GM21423 (cell line): ENCODE measurements at regions not wholly inside any gene's neighbourhood (a gene's known extent, or its start where the extent isn't known, plus 50 kb on each side); places are given as distances from the start of the nearest gene placed in this dataset.
"Not testable (repeated sequence)": the region's sequence is repeated elsewhere in the genome, so short reads cannot be mapped to it uniquely, and the experiment has no call there.

Experiments used
- ATAC-seq: cut with Tn5 transposase; IDR thresholded peaks from one replicate; pipeline ENCODE4 v1.9.1; 2021; ENCODE audit warnings: mild to moderate bottlenecking, moderate library complexity; ENCODE audit not compliant: unreplicated experiment

DNA sequence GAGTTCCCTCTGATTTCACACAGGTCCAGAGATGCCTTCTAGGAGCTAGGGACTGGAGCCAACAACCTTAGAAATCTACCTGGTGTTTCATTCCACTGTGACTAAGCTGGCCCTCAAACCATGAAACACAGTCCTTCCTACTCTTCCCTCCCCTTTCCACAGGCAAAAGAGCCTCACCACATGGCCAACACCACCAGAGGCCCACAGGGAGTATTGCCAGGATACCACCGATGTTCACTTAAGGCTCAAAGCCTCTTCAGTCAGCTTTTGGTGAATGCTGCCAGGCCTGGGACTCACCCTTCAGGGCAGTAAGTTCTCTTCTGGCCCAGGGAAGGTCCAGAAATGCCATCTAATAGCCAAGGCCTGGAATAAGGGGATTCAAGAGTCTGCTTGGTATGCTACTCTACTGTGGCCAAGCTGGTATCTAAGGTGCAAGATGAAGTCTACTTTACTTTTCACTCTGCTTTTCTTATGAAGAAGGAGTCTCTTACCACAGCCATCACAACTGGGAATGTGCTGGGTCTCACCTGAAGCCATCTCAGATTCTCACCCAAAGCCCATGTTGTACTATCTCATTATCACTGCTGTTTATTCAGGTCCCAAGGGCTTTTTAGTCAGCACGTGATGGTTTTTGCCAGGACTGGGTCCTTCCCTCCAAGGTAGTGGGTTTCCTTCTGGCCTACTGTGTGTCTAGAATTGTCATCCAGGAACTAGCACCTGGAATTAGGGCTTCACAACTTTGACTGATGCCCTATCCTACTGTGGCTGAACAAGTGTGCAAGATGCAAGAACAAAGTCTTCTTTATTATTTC, 1018.4 kb downstream of the TAF11L14 start:
- ATAC-seq, result no peak

DNA sequence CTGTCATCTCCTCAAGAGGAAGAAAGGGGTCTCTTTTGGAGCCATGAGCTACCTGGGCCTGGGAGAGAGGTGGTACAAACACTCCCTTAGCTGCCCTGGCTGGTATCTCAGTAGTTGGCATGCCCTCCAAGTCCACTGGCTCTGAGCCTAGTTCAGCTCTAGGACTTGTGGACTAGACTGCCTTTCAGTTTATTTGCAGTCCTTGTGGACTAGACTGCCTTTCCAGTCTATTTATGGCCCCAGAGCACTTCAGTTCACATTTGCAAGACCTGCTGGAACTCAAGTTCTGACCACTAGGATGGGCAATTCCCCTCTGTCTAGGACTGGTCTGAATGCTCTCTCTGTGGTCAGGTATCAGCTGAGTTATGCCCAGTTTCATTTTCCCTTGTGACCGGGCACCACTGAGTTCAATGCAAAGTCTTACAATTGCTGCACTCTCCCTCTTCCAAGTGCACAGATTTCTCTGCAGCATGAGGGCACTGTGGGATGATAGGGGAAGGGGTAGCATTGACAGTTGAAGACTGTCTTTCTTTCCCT, 1019.0 kb downstream of the TAF11L14 start:
- ATAC-seq, result peak; percentile 82

DNA sequence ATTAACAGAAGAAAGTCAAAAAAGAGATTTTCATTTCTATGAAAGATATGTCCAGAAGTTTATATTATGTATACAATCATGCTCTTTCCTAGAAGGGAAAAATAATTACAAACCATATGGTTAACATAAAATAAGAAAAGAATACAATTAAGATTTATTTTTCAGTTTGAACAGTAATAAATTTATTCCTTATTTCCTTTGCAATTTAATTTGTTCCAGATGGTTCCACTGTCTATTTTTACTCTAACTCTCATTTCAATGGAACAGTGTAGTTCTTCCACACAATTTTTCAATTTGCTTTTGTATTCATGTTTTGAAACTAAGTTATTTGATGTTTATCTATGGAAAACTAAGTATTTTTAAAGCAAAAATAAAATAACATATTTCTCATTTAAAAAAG, 1026.3 kb downstream of the TAF11L14 start:
- no peak for ATAC-seq

DNA sequence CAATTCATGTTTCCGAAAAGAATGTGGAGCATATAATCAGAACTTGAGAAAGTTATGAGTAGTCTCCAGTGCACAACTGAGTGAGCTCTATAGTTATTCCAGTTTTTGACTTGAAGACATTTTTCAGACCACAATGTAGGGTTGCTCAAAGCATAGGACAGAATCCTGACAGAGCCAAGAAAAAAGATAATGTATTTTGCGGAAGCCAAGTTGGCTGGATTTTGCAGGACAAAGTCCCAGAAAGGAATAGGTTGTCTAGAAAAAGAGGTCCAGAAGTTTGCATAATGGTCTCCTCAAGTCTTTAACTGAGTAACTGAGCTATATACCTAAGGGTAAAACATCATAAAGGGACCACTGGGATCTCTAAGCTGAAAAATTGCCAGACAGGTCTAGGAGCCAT, 1028.0 kb downstream of the TAF11L14 start:
- no peak for ATAC-seq

DNA sequence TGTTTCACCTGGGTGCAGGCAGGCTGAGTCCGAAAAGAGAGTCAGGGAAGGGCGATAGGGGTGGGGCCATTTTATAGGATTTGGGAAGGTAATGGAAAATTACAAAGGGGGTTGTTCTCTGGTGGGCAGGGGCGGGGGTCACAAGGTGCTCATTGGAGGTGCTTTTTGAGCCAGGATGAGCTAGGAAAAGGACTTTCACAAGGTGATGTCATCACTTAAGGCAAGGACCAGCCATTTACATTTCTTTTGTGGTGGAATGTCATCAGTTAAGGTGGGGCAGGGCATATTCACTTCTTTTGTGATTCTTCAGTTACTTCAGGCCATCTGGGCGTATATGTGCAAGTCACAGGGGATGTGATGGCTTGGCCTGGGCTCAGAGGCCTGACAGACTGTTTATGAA, 1040.0 kb downstream of the TAF11L14 start:
- not testable (repeated sequence) for ATAC-seq

DNA sequence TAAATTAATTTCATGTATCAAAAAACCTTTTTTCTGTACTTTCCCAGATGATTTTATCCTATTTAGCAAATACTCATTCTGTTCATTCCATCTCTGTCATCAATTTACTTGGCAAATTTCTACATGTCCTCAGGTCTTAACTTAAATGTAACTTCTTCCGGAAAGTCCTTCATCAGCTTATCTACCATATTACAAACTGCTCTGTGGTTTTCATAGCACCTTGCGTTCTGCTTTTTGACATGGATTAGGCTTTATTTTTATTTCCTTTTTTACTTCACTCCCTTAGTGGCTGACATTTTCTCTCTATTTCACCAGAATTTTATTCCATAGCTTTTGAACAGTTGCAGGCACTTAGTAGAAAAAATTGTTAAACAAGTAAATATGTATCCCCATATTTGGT, 1040.8 kb downstream of the TAF11L14 start:
- no peak for ATAC-seq

DNA sequence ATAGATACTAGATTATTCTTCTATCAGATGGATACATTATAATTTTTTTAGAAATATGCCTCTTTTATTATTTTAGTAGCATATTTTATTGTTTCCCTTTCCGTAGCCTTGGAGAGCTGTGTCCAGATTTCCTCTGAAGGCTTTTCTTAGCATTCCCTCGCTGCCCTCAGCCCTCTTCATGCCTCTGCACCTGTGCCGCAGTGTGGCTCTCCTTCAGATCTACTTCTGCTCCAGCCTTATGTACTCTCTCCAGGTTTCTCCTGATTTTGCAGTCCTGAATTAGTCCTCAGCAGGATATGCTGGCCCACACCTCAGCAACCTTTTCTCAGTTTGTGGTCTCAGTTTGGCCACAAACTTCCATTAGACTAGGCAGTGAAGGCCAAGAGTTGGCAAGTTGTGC, 1052.0 kb downstream of the TAF11L14 start:
- no peak for ATAC-seq

DNA sequence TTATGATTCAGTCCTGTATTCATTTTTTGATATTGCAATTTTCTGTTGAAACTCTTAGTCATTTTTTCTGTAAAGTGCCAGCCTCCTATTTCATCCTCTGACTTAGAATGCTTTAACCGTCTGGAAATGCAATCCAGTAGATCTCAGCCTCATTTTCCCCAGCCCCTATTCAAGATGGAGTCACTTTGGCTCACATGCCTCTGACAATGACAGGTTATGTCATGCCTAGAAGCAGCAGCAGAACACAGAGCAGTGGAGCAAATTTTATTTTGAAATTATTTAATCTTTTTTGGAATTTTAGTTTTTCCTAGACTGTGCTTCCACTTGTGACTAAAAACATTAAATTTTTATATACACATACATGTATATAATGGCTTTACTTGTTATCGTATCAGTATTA, 1053.2 kb downstream of the TAF11L14 start:
- ATAC-seq, result no peak

DNA sequence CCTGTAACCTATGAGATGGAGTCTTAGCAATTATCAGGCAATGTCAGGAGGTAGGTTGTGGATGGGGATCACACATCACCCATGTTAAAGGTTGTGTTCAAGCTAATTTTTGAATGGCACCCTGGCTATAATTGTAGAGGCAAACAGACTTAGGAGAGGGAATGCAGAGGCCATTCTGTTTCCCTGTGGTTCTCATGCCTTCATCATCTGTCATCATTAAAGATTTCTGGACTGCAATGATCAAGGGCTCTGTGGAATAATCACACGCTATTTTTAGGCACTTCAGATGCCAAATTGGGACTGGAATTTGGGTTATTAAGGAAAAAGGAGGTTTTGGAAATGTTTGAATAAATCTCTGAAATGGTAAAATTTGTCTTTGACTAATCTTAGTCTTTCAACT, 1065.4 kb downstream of the TAF11L14 start:
- no peak for ATAC-seq

DNA sequence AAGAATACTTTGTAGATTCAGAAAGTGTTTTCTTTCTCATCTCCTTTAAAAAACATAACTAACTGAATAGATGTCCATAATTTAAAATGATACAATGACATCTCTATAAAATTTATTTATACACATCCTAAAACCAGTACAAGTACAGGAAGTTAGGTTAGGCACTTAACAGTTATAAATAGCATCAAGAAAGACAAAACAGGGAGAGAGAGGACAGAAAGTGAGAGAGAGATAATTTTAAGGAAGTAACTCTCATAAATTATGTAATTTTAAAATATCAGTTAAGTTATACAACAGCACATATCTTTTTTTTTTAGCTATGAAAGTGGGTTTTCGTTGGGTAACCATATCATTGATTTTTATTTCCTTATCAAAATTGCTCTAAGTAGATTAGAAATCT, 1068.6 kb downstream of the TAF11L14 start:
- ATAC-seq, result no peak

DNA sequence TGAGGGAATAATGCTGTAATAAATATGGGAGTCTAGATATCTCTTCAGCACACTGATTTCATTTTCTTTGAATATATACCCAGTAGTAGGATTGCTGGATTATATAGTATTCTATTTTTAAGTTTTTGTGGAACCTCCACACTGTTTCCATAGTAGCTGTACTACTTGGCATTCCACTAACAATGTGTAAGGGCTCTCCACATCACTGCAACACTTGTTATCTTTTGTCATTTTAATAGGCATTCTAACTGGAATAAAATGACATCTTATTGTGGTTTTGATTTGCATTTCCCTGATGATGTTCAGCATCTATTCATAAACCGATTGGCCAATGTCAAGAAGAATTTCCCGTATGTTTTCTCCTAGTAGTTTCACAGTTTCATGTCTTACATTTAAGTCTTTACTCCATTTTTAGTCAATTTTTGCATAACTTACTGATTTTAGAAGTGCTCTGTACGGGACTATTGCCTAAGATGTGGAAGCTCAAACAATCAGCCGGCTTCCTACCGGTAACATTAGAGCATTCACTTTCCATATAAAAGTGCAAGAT, 1078.8 kb downstream of the TAF11L14 start:
- ATAC-seq, result no peak

DNA sequence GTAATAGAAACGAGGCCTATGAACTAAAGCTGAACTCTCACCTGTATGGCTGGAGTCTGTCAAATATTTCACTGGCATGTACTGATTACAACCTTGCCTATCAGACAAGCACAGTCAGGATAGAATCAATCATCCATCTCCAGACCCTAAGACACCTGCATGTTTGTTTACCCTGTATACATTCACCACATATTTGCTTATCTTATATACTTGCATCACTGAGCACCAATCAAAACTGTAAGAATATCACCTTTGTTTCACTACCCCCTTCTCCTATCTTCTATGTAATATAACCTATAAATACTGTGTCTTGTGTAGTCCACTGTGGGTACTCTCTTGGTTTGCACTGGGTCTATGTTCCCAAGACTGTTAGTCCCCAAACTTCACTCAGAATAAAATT, 1085.7 kb downstream of the TAF11L14 start:
- ATAC-seq, result no peak

DNA sequence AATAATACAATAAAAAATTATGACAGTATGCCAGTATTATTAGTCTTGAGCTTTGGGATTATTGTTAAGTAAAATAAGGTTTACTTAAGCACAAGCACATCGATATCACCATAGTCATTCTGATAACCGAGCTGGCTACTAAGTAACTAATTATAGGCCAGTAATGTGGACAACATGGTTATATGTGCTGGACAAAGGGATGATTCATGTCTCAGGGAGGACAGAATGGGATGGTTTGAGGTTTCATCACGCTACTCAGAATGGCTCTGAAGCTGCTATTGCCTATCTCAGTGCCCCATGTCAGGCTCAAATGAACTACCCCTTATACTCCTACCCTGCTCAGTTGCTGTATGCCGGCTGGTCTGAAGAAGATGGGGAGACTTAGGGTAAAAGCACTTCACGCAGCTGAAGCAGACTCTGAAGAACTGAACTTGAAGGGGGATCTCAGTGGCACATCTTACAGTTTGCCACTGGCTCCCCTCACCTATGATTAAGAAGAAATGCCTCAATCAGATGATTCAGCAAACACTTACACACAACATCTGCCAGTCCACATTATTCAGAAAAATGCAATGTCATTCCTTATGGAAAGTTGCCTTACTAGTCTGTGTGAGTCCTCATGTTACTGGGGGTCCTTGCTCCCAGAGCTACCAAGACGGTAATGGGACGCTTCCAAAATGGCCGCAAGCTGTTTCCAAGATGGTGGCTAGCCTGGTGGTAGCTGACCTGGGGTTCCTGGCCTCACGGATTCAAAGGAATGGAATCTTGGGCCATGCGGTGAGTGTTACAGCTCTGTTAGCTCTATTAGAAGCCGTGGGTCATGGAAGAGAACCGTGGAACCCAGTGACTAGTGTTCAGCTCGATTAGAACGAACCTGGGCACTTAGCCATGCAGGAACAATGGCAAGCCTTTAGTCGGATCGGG, 1098.6 kb downstream of the TAF11L14 start:
- no peak for ATAC-seq

DNA sequence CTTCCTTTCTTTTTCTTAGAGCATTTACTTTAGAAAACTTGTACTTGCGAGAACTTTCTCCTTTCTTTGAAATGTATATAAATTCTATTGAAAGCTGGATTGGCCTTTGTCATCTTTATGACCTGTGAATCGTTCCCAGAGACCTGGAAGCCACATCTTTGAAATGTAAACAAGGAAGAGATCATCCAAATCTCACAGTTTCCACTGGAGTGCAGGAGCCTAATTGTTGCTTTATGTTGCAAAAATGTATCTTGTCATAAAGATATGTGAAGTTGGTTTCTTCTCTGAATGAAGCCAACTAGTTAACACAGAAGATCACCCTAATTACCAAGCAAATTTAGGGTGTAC, 1101.8 kb downstream of the TAF11L14 start:
- ATAC-seq, result no peak

DNA sequence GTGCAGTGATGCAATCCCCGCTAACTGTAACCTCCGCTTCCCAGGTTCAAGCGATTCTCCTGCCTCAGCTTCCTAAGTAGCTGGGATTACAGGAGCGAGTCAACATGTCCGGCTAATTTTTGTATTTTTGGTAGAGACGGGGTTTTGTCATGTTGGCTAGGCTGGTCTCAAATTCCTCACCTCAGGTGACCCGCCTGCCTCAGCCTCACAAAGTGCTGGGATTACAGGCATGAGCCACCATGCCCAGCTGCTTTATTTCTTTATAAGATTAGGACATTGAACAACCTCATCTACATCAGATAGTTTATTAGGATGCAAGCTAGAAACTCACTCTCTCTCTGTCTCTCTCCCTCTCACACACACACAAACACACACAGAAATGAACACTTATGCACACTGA, 1102.5 kb downstream of the TAF11L14 start:
- ATAC-seq, result not testable (repeated sequence)

DNA sequence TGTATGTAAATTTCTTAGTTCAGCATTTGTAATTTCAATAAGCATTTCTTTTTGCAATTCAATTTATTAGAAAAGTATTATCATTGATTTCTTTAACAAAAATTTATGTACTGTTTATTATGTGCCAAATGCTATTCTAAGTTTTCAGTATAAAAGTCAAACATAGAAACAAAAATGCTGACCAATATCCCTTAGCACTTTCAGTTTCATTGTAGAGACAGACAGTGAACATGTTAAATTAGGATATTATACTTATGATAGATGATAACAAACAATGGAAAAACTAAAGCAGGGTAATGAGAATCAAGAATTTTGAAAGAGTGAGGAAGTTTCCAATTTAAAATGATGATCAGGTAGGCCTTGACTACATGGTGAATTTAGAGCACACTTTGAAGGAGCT, 1106.0 kb downstream of the TAF11L14 start:
- ATAC-seq, result peak; percentile 33

DNA sequence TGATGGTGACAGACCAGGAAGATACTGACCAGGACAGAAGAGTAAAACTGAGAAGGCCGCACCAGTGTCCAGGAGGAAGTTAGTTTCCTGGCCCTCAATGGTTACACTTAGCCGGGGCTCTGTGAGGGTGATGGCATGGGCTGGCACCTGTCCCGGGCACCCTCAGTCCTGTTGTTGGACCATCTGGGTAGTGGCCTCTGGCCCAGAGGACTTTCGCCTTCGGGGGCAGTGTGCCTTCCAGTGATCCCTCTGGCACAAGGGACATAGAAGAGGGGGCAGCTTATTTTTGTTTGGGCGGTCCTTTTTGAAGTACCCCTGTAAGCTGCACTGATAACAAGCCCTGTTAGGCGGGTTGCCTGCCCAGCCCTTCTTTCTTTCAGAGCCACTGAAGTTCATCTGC, 1108.6 kb downstream of the TAF11L14 start:
- no peak for ATAC-seq

DNA sequence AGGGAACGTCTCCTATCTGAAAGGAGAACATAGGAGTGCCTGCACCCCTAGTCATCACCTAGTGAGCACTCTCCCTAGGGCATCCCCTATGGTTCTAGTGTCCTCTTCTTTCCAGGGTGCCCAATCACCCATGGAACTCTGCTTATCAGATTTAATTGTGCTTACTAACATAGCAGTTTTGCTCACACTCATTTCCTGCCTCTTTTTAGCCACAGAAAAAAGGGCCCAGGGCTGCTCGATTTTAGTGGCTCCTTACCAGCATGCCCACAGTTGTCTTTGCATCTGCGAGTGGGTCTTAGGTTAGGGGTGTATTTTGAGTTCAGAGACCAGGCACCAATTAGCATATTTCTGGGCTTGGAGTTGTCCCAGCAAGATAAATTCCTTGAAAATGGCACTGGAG, 1110.2 kb downstream of the TAF11L14 start:
- ATAC-seq, result no peak

DNA sequence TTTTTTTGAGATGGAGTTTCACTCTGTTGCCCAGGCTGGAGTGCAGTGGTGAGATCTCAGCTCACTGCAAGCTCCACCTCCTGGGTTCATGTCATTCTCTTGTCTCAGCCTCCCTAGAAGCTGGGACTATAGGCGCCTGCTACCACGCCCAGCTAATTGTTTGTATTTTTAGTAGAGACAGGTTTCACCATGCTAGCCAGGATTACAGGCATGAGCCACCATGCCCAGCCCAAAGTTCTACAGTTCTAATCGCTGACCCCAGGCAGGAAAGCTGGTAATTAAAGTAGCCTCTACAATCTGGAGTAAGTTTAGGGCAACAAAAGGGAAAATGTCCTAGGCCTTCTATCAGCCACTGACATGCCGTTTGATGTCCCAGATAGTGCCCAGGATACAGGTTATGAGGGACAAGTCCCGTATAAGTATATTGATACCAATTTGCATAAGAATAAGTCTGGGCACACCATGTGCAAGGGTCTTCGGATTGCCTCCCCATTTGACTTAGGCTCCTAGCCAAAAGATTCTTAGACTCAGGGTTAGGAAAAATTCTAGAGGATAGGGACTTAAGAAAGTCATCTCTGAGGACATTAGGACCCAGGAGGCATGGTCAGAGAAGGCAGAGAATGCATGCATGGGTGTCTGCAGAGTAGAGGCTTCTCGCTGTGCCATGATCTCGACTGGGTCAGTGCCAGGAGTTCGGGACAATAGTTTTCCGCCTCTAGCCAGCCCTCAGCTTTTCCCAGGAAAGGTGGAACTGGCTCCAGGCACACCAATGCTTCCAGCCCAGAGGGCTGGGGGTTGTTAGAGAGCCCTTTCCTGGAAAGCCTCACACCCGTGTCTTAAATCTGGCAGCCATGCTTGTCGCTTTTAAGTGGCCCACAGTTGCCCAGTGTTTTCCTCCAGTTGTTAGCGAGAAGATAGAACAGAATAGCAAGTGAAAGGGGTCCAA, 1111.1 kb downstream of the TAF11L14 start:
- ATAC-seq, result peak; percentile 37

DNA sequence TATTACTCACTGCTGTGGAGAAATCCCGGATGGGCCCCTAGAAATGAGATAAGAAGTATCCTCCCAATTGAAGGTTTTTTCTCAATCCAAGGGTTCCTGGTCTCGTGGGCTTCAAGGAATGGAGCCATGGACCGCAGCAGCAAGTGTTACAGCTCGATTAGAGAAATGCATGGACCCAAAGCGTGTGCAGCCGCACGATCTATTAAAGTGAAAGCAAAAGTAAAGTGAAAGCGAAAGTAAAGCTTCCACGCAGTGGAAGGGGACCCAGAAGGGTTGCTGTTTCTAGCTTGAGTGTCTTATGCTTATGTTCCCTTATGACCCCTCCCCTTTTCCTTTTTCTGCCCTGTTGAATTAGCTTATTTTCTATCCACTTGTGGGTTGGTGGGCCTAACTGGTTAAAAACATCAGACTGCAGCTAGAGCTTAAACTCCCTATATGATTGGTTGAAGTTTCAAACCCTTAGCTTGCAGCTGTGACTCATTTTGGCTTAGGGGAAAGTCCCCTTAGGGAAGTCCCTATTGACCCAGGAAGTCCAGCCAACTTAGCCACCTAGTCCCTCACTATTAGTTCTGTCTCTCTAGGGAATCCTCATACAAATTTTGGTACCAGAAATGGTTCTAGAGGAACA, 1111.8 kb downstream of the TAF11L14 start:
- ATAC-seq, result peak; percentile 72
